Activated CD4-positive, alpha-beta T cell treated with anti-CD3 and anti-CD28 coated beads, Interleukin-2, amount 50 U/mL, for 48 hours (primary cell): ENCODE measurements at regions not wholly inside any gene's neighbourhood (a gene's known extent, or its start where the extent isn't known, plus 50 kb on each side); places are given as distances from the start of the nearest gene placed in this dataset.

ENCODE experiments used
- DNase-seq, 2 experiments: peaks; one replicate each; pipeline ENCODE4 v3.0.0-alpha.2; 2020

DNA sequence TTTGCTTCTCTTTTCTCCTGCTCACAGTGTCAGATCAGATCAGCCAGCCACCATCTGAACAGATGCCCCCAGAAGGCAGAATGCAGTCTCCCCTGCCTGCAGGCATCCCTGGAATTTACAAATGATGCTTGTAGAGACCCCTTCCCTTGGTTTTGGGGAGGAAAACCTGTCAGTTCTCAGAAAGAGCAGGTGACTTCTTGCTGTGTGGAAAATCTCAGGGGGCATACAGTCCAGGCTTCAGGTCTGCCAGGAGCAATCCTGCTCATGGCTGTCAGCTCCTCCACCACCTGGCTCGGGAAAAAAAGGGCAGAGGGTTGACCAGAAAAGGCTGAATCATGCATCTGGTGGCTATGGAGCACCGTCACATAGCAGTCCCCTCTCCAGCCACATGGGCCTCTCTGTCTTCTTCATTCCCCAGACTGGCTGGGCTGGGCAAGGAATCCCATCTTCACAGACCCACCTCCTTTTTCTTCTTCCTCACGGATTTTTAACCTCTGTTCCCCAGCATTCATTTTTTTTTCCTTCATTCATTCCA lies 107.0 kb downstream of the KCNF1 start:
- no peak for DNase-seq

DNA sequence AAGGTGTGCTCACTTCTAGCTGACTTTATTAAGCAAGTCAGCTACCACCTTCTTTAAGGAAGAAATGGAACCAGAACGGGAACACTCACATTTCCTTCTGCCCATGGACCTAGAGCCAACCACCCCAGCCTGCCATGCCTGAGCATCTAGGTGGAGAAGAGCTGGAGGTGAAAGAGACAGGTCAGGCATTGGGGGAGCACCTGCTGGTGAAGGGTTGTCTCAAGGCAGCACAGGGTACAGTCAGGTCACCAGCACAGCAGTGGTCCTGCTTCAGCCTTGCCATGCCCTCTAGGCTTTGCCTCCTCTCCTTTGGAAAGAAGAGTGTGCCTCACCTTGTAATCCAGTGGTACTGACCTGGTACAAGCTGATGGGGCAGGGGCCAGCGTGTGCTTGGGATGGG lies 107.9 kb downstream of the KCNF1 start:
- no peak for DNase-seq

- DNase-seq = no peak
Measured at GRCh38 chr2:11022064-11022463, 110.3 kb downstream of the KCNF1 start.

DNA sequence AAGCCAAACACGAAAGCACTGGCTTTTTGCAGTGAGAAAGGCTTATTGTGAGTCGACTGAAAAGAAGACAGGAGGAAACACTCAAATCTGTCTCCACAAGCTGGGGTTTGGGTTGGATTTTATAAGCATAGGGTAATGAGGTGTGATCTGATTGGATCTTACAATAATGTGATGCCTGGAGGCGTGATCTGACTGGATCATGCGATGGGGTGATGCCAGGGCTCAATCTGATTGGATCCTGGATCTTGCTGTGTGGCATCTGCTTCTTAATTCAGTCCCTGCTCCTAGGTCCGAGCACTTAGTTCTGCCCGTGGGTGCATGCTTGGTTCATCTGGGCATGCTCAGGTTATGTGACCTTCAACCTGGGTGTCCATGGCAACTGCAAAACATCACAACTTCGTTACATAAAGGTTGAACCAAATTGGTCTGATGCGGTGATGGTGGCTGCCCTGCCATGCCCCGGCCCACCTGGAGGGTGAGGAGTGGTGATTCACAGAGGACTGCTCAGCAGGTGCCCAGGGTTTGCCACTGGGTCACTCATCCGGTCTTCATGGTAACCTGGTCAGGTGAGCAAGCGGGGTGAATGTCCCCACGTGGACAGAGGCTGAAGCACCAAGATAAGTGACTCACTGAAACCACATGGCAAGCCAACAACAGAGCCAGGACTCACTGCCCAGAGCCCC lies 111.0 kb downstream of the KCNF1 start:
- no peak for DNase-seq

DNA sequence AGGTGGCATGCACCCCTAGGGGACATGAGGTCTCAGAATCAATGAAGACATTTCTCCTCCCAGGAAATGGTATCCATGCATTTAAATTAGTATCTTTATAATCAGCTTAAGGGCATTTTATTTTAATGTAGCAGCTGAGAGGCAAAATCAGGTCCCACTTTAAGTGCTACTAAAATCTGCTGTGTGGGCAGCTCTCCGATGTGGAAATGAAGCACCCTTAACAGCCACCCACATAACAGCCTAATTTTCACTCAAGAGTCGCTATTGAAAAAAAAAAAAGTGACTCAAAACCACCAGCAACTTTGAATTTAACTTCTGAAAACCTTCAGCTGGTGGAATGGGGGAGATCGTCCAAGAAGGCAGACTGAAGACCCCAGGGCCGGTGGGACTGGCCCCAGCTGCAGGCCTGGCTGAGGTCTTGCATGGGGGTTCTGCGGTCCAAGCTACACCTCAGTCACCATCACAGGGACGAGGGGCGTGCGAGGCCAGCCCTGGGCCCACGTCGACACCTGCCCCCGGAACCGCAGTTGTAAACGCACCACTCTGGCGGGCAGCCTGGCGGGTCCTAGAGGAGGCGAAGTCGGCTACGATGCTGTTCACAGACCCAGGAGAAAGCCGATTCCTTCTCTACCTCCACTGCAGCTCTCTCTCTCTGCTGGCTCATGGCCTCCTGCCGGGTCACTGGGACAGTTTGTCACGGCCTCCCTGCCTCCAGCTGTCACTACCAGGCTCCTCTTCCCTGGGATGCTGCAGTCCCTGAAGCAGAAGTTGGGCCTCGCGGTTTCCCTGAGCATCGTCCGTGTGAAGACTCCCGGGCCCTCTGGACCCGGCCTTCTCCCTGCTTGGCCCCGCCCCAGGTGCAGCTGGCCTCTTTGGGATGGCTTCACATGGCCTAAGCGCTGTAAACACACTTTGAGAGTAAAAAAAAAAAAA lies 111.9 kb downstream of the KCNF1 start:
- no peak for DNase-seq

GRCh38 chr2:11024259-11024645 lies 112.5 kb downstream of the KCNF1 start:
- DNase-seq = no peak

- no peak for DNase-seq
Measured at GRCh38 chr2:11024687-11025086, 113.0 kb downstream of the KCNF1 start.

- no peak for DNase-seq
Measured at GRCh38 chr2:11026286-11026921, 114.7 kb downstream of the KCNF1 start.

GRCh38 chr2:11027195-11027594 lies 115.5 kb downstream of the KCNF1 start:
- DNase-seq = no peak

GRCh38 chr2:11028407-11028916 lies 116.7 kb downstream of the KCNF1 start:
- DNase-seq = no peak

GRCh38 chr2:11029136-11029535 lies 117.4 kb downstream of the KCNF1 start:
- DNase-seq = no peak

DNA sequence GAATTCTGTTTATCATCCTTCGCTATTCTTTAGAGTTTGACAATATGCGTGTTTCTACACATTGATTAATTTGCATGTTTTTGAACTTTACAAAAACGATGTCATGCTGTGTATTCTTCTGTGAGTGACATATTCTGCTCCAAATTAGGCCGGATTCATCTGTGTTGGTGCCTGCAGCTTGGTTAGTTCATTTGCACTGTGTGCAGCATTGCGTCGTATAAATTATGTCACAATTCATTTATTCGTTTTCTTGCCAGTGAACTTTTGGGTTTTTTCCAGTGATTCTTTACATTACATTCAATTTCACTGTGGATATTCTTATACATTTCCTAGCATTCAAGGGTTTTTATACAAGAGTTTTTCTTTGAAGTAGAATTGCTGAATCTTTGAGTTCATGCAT lies 118.3 kb downstream of the KCNF1 start:
- DNase-seq = no peak

DNA sequence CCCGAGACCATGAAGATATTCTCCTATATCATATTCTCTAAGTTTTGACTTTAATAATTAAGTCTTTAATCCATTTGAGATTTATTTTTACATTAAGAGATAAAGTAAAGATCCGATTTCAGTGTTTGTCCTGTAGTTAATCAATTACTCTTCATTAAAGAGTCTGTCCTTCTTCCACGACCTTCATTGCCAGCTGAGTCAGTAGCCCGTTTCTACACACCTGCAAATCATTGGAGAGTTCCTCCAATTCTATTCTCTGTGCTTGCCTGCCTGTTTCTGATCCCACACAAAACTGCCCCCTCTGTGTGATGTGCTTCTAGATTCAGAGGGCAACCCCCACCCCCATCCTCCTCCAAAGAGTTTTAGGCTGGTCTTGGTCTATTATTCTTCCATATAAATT lies 119.2 kb downstream of the KCNF1 start:
- DNase-seq = no peak

GRCh38 chr2:11031876-11032275 lies 120.1 kb downstream of the KCNF1 start:
- no peak for DNase-seq

- DNase-seq = no peak
Measured at GRCh38 chr2:11032396-11032795, 120.7 kb downstream of the KCNF1 start.

GRCh38 chr2:11033114-11033513 lies 121.4 kb downstream of the KCNF1 start:
- no peak for DNase-seq

DNA sequence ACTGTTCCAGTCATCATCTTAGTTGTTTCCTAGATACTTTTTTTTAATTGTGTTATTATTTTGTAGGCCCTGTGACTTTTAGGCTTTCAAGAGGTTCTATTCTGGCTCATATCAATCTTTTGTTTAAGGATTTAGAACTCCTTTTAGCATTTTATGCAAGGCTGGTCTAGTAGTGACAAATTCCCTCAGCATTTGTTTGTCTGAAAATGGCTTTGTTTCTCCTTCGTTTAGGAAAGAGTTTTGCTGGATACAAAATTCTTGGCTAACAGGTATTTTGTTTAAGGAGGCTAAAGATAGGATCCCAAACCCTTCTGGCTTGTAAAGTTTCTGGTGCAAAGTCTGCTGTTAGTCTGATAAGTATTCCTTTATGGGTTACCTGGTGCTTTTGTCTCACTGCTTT lies 116.6 kb upstream of the SLC66A3 start:
- DNase-seq = no peak

GRCh38 chr2:11040992-11041391 lies 114.3 kb upstream of the SLC66A3 start:
- no peak for DNase-seq

- DNase-seq = no peak
Measured at GRCh38 chr2:11042841-11043240, 112.4 kb upstream of the SLC66A3 start.

DNA sequence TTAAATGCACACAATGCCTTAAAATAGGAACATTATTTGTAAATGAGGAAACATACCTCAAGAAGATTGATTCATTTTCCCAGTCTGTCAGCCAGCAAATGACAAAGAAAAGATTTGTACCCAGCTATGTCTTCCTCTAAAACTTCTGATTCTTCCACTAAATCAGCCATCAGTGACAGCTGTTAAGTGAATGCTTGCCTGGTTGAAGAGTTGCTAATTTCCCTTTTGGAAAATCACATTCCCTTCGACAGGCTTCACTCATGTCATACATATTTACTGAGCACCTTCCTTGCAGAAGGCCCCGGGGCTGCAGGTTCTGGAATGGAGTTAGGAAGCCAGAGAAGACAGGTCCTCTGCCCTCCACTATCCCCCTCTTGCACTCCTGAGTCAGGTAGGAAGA lies 112.0 kb upstream of the SLC66A3 start:
- no peak for DNase-seq

DNA sequence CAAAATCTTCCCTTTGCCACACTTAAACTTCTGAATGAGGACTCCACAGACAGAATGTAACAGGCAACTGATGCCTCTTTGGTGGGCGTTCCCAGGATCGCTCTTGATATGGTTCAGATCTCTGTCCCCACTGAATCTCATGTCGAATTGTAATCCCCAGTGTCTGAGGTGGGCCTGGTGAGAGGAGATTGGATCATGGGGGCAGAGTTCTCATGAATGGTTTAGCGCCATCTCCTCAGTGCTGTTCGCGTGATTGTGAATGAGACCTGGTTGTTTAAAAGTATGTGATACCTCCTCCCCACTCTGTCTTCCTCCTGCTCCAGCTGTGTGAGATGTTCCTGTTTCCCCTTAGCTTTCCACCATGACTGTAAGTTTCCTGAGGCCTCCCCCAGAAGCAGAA lies 111.1 kb upstream of the SLC66A3 start:
- DNase-seq = no peak

DNA sequence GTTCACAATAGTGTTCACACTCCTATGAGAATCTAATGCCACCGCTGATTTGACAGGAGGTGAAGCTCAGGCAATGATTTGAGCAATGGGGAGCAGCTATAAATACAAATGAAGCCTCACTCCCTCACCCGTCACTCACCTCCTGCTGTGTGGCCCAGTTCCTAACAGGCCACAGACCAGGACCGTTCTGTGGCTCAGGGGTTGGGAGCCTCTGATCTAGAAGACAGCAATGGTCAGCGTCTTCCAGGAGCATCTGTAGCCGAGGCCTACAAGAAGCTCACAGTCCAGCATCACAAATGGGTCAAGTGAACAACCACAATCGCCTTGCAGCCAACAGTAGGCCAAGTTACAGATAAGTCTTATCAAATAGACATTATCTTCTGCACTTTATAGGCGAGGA lies 110.0 kb upstream of the SLC66A3 start:
- DNase-seq = no peak

GRCh38 chr2:11048335-11049008 lies 106.8 kb upstream of the SLC66A3 start:
- DNase-seq = no peak
